ENCODE measurements at regions not wholly inside any gene's neighbourhood (a gene's known extent, or its start where the extent isn't known, plus 50 kb on each side); places are given as distances from the start of the nearest gene placed in this dataset.

DNA sequence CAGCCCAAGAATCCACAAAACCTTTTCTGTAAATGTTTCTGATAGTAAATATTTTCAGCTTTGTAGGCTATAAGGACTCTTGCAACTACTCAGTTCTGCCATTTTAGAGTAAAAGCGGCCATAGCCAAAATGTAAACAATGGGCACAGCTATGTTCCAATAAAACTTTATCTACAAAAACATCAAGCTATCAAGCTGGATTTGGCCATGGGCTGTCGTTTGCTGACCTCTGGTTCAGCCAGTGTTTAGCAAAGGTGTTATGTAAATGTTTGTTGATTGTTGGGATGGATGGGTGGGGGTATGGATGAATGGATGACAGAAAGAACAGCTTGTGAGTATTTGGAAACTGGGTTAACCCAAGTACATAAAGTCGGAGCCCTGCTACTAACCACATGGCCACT is 111.1 kb upstream of the VRK1 start:
- WGBS, 2 donors (ENCODE audit: low coverage in 1 of 2) = 61 to 63% methylated on average over 3 of the region's 3 CpGs

GRCh38 chr14:96688629-96689028 is 108.6 kb upstream of the VRK1 start:
- Histone ChIP-seq H3K27me3 (peaks cover 3% of the 10 kb centered on the region), H3K4me1 (no peaks in the 10 kb centered on the region), H3K27ac (no peak overlapping the region), H3K9me3 (no peaks in the 10 kb centered on the region), H3K36me3 (no peaks in the 10 kb centered on the region), H3K4me3 (no peak overlapping the region)
- WGBS, 2 donors (ENCODE audit: low coverage in 1 of 2) = 80% methylated on average over 1 of the region's 1 CpG; no CpG with 5 or more reads in 1 of the 2 donors
- TF ChIP-seq, protein P1, sequence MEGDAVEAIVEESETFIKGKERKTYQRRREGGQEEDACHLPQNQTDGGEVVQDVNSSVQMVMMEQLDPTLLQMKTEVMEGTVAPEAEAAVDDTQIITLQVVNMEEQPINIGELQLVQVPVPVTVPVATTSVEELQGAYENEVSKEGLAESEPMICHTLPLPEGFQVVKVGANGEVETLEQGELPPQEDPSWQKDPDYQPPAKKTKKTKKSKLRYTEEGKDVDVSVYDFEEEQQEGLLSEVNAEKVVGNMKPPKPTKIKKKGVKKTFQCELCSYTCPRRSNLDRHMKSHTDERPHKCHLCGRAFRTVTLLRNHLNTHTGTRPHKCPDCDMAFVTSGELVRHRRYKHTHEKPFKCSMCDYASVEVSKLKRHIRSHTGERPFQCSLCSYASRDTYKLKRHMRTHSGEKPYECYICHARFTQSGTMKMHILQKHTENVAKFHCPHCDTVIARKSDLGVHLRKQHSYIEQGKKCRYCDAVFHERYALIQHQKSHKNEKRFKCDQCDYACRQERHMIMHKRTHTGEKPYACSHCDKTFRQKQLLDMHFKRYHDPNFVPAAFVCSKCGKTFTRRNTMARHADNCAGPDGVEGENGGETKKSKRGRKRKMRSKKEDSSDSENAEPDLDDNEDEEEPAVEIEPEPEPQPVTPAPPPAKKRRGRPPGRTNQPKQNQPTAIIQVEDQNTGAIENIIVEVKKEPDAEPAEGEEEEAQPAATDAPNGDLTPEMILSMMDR (IDR thresholded peaks at IDR 0.05) = no peak
- TF ChIP-seq POLR2AphosphoS5 (IDR thresholded peaks at IDR 0.05) = no peak
- no peak for TF ChIP-seq EP300 (IDR thresholded peaks at IDR 0.05)
- TF ChIP-seq POLR2A (IDR thresholded peaks at IDR 0.05) = no peak
- no peak for ATAC-seq

More for the DNA sequence above, 111.1 kb upstream of the VRK1 start:
- TF ChIP-seq, protein P1 (IDR thresholded peaks at IDR 0.05) = no peak
- TF ChIP-seq EP300 (IDR thresholded peaks at IDR 0.05) = no peak
- TF ChIP-seq POLR2A (IDR thresholded peaks at IDR 0.05) = no peak
- TF ChIP-seq POLR2AphosphoS5 (IDR thresholded peaks at IDR 0.05) = no peak
- ATAC-seq = no peak
- H3K27me3 ChIP-seq = peaks cover 3% of the 10 kb centered on the region
- H3K27ac ChIP-seq = no peak overlapping the region
- no peaks in the 10 kb centered on the region for H3K4me1 ChIP-seq
- no peak overlapping the region for H3K4me3 ChIP-seq
- no peaks in the 10 kb centered on the region for H3K36me3 ChIP-seq
- no peaks in the 10 kb centered on the region for H3K9me3 ChIP-seq

DNA sequence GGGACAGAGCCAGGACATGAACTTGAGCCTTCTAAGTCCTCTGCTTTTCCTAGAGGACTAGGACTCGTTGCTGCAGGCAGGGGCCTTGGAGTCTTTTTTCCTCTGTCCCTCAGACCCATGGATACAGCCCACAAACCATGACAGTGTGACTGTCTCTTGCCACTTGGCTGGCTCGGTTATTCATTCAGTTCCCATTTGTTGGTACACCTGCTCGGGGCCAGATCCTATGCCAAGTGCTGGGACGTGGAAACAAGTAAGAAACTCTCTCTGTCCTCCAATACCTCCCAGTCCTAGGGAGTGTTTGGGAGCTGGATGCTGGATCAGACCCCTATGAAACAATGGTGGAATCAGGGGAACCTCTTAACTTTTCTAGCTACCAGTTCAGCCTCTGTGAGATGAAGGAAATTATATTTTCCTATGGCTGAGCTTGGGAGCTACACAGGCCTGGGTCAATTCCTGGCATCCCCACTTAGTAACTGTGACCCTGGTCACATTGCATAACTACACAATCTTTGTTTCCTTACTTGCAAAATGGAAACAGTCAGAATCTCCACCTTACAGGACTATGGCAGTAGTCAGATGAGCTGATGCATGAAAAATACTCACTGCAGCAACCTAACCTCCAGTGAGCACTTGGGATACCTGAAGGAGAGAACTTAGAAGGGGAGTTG is 106.3 kb upstream of the VRK1 start:
- H3K9me3 ChIP-seq = no peaks in the 10 kb centered on the region
- H3K36me3 ChIP-seq = no peaks in the 10 kb centered on the region
- no peak for ATAC-seq
- no peaks in the 10 kb centered on the region for H3K27me3 ChIP-seq
- WGBS, 2 donors (ENCODE audit: low coverage in 1 of 2) = 14 to 100% methylated on average over 1 to 3 of the region's 4 CpGs
- H3K4me3 ChIP-seq = no peak overlapping the region
- no peaks in the 10 kb centered on the region for H3K4me1 ChIP-seq
- H3K27ac ChIP-seq = no peak overlapping the region
- TF ChIP-seq POLR2AphosphoS5 (IDR thresholded peaks at IDR 0.05) (no peak), POLR2A (IDR thresholded peaks at IDR 0.05) (no peak), EP300 (IDR thresholded peaks at IDR 0.05) (no peak)
- TF ChIP-seq, protein P1 (IDR thresholded peaks at IDR 0.05) = no peak

DNA sequence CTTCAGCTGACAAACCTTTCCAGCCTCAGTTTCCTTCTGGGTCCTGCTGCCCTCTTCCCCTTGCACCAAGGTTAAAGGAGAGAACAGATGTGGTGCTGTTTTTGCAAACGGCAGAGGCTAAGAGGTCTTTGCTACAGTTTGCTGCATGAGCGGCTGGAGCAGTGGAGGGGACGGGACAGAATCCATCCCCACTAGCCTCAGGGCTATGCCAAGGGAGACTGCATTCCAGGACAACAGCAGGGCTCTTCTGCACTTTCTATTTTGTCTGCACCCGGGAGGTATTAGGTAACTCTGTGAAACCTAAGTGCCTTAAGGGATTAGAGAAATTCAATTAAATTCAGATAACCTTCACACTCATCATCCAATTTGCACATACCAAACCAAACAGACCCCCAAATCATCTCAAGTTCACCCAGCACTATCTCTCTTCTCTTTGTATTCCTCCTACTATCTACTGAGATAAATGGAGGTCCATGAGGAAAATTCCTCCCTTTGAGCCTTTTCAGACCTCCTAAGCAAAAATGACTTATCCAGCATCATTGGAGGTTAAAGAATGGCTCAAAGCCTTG is 103.8 kb upstream of the VRK1 start:
- TF ChIP-seq EP300 (IDR thresholded peaks at IDR 0.05) (no peak), POLR2A (IDR thresholded peaks at IDR 0.05) (no peak), POLR2AphosphoS5 (IDR thresholded peaks at IDR 0.05) (no peak)
- TF ChIP-seq, protein P1 (IDR thresholded peaks at IDR 0.05) = no peak
- H3K4me3 ChIP-seq = no peak overlapping the region
- H3K27me3 ChIP-seq = peaks cover 7% of the 10 kb centered on the region
- no peaks in the 10 kb centered on the region for H3K9me3 ChIP-seq
- H3K4me1 ChIP-seq = no peaks in the 10 kb centered on the region
- WGBS, 2 donors (ENCODE audit: low coverage in 1 of 2) = 17 to 50% methylated on average over 1 to 2 of the region's 4 CpGs
- no peaks in the 10 kb centered on the region for H3K36me3 ChIP-seq
- ATAC-seq = no peak
- no peak overlapping the region for H3K27ac ChIP-seq

DNA sequence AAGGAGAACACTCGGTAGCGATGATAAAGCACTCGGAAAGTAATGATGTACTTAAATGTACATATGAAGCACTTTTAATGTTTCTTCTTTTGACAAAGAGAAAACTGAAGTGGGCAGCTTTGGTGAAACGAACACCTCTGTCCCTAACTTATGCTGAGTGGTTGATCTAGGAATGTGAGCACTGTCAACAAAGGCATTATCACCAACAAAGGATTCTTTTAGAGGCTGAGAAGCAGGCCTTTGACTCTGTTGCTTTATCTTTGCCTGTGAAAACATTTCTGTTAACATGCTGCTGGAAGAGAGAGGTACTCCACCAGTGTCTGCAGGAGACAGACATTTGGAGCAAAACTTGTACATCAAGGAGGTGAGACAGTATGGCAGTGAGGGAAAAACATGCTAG is 103.2 kb upstream of the VRK1 start:
- Histone ChIP-seq H3K36me3 (no peaks in the 10 kb centered on the region), H3K27ac (no peak overlapping the region), H3K9me3 (no peaks in the 10 kb centered on the region), H3K4me3 (no peak overlapping the region), H3K27me3 (peaks cover 11% of the 10 kb centered on the region), H3K4me1 (no peaks in the 10 kb centered on the region)
- WGBS, 2 donors (ENCODE audit: low coverage in 1 of 2) = 66 to 73% methylated on average over 4 of the region's 4 CpGs
- no peak for ATAC-seq
- TF ChIP-seq POLR2AphosphoS5 (IDR thresholded peaks at IDR 0.05) (no peak), POLR2A (IDR thresholded peaks at IDR 0.05) (no peak), EP300 (IDR thresholded peaks at IDR 0.05) (no peak)
- TF ChIP-seq, protein P1 (IDR thresholded peaks at IDR 0.05) = no peak

Measured in gastroesophageal sphincter (tissue), 4 donors.